ENCODE measurements at regions not wholly inside any gene's neighbourhood (a gene's known extent, or its start where the extent isn't known, plus 50 kb on each side); places are given as distances from the start of the nearest gene placed in this dataset.

- TF ChIP-seq POLR2AphosphoS5 (IDR thresholded peaks at IDR 0.05), result no peak
- no peak for TF ChIP-seq CTCF (IDR thresholded peaks at IDR 0.05)
- no peak for TF ChIP-seq POLR2A (IDR thresholded peaks at IDR 0.05)
- Histone ChIP-seq H3K36me3 (no peaks in the 10 kb centered on the region), H3K27ac (no peak overlapping the region), H3K4me3 (no peak overlapping the region), H3K9me3 (no peaks in the 10 kb centered on the region), H3K4me1 (no peaks in the 10 kb centered on the region), H3K27me3 (no peaks in the 10 kb centered on the region)
- intact Hi-C loops (cut with DNase I; ENCODE audit: low total_unique reads), result no loop called here
- no peak for DNase-seq (ENCODE audit: low spot score in 2 of 2)
Observed at GRCh38 chr11:28939381-28939780, 831.2 kb downstream of the METTL15 start.

GRCh38 chr11:28938091-28938490 lies 829.9 kb downstream of the METTL15 start:
- H3K4me1 ChIP-seq, result no peaks in the 10 kb centered on the region
- no peak for TF ChIP-seq CTCF (IDR thresholded peaks at IDR 0.05)
- TF ChIP-seq POLR2AphosphoS5 (IDR thresholded peaks at IDR 0.05), result no peak
- no peak for TF ChIP-seq POLR2A (IDR thresholded peaks at IDR 0.05)
- H3K36me3 ChIP-seq, result no peaks in the 10 kb centered on the region
- H3K27ac ChIP-seq, result no peak overlapping the region
- no peak for DNase-seq (ENCODE audit: low spot score in 2 of 2)
- no peak overlapping the region for H3K4me3 ChIP-seq
- no peaks in the 10 kb centered on the region for H3K9me3 ChIP-seq
- intact Hi-C loops (cut with DNase I; ENCODE audit: low total_unique reads), result no loop called here
- no peaks in the 10 kb centered on the region for H3K27me3 ChIP-seq

GRCh38 chr11:28932940-28933339 lies 824.8 kb downstream of the METTL15 start:
- no peak for TF ChIP-seq CTCF (IDR thresholded peaks at IDR 0.05)
- TF ChIP-seq POLR2AphosphoS5 (IDR thresholded peaks at IDR 0.05), result no peak
- TF ChIP-seq POLR2A (IDR thresholded peaks at IDR 0.05), result no peak
- Histone ChIP-seq H3K4me3 (no peak overlapping the region), H3K4me1 (no peaks in the 10 kb centered on the region), H3K27me3 (no peaks in the 10 kb centered on the region), H3K27ac (no peak overlapping the region), H3K9me3 (peaks cover 7 to 23% of the 10 kb centered on the region in 2 donors), H3K36me3 (no peaks in the 10 kb centered on the region)
- intact Hi-C loops (cut with DNase I; ENCODE audit: low total_unique reads), result no loop called here
- DNase-seq (ENCODE audit: low spot score in 2 of 2), result no peak

- Histone ChIP-seq H3K4me3 (no peak overlapping the region), H3K27ac (no peak overlapping the region), H3K36me3 (no peaks in the 10 kb centered on the region), H3K9me3 (peaks cover 0 to 4% of the 10 kb centered on the region in 2 donors), H3K4me1 (no peaks in the 10 kb centered on the region), H3K27me3 (no peaks in the 10 kb centered on the region)
- no peak for DNase-seq (ENCODE audit: low spot score in 2 of 2)
- TF ChIP-seq CTCF (IDR thresholded peaks at IDR 0.05) (no peak), POLR2A (IDR thresholded peaks at IDR 0.05) (no peak), POLR2AphosphoS5 (IDR thresholded peaks at IDR 0.05) (no peak)
- intact Hi-C loops (cut with DNase I; ENCODE audit: low total_unique reads), result no loop called here
Observed at GRCh38 chr11:28924004-28924403, 815.8 kb downstream of the METTL15 start.

GRCh38 chr11:28922386-28922981 lies 814.3 kb downstream of the METTL15 start:
- Histone ChIP-seq H3K9me3 (no peaks in the 10 kb centered on the region), H3K27ac (no peak overlapping the region), H3K4me1 (no peaks in the 10 kb centered on the region), H3K36me3 (no peaks in the 10 kb centered on the region), H3K4me3 (no peak overlapping the region), H3K27me3 (no peaks in the 10 kb centered on the region)
- intact Hi-C loops (cut with DNase I; ENCODE audit: low total_unique reads), result no loop called here
- no peak for DNase-seq (ENCODE audit: low spot score in 2 of 2)
- no peak for TF ChIP-seq POLR2AphosphoS5 (IDR thresholded peaks at IDR 0.05)
- no peak for TF ChIP-seq CTCF (IDR thresholded peaks at IDR 0.05)
- no peak for TF ChIP-seq POLR2A (IDR thresholded peaks at IDR 0.05)

All from breast epithelium (tissue), 4 donors.